ENCODE measurements at regions not wholly inside any gene's neighbourhood (a gene's known extent, or its start where the extent isn't known, plus 50 kb on each side); places are given as distances from the start of the nearest gene placed in this dataset.

- ATAC-seq (ENCODE audit: insufficient read depth, low FRiP score) (no peak), DNase-seq (no peak)
- H3K4me3 ChIP-seq, result no peak overlapping the region
- H3K27ac ChIP-seq (ENCODE audit: low read depth in 1 of 2, low read length in 1 of 2), result no peak overlapping the region
- peaks cover 0 to 14% (median 0%) of the 10 kb centered on the region in 5 donors for H3K4me1 ChIP-seq (ENCODE audit: control insufficient read depth in 5 of 5, insufficient read depth in 5 of 5, low read length in 5 of 5)
- 79 to 84% methylated on average over 10 of the region's 10 CpGs for WGBS, 2 donors
- H3K9me3 ChIP-seq (ENCODE audit: control insufficient read depth in 4 of 4, insufficient read depth in 3 of 4, low read length in 3 of 4), result no peaks in the 10 kb centered on the region
- H3K9ac ChIP-seq (ENCODE audit: insufficient read depth in 1 of 2, low read length in 2 of 2), result no peak overlapping the region
- H3K27me3 ChIP-seq (ENCODE audit: control insufficient read depth in 3 of 3, insufficient read depth in 3 of 3, low read length in 2 of 3), result no peaks in the 10 kb centered on the region
- no peaks in the 10 kb centered on the region for H3K36me3 ChIP-seq (ENCODE audit: control insufficient read depth in 4 of 4, insufficient read depth in 4 of 4, low read length in 4 of 4)
- TF ChIP-seq, protein P1, sequence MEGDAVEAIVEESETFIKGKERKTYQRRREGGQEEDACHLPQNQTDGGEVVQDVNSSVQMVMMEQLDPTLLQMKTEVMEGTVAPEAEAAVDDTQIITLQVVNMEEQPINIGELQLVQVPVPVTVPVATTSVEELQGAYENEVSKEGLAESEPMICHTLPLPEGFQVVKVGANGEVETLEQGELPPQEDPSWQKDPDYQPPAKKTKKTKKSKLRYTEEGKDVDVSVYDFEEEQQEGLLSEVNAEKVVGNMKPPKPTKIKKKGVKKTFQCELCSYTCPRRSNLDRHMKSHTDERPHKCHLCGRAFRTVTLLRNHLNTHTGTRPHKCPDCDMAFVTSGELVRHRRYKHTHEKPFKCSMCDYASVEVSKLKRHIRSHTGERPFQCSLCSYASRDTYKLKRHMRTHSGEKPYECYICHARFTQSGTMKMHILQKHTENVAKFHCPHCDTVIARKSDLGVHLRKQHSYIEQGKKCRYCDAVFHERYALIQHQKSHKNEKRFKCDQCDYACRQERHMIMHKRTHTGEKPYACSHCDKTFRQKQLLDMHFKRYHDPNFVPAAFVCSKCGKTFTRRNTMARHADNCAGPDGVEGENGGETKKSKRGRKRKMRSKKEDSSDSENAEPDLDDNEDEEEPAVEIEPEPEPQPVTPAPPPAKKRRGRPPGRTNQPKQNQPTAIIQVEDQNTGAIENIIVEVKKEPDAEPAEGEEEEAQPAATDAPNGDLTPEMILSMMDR (IDR thresholded peaks at IDR 0.05; ENCODE audit: control extremely low read depth, extremely low read depth), result no peak
Observed at GRCh38 chr10:78559661-78560340, 509.0 kb upstream of the ZMIZ1 start.

- TF ChIP-seq, protein P1 (IDR thresholded peaks at IDR 0.05; ENCODE audit: control extremely low read depth, extremely low read depth), result no peak
- no peaks in the 10 kb centered on the region for H3K9me3 ChIP-seq (ENCODE audit: control insufficient read depth in 4 of 4, insufficient read depth in 3 of 4, low read length in 3 of 4)
- H3K27ac ChIP-seq (ENCODE audit: low read depth in 1 of 2, low read length in 1 of 2), result no peak overlapping the region
- 83 to 97% methylated on average over 4 of the region's 4 CpGs for WGBS, 2 donors
- no peak for DNase-seq
- H3K4me1 ChIP-seq (ENCODE audit: control insufficient read depth in 5 of 5, insufficient read depth in 5 of 5, low read length in 5 of 5), result peaks cover 0 to 14% (median 0%) of the 10 kb centered on the region in 5 donors
- H3K27me3 ChIP-seq (ENCODE audit: control insufficient read depth in 3 of 3, insufficient read depth in 3 of 3, low read length in 2 of 3), result no peaks in the 10 kb centered on the region
- H3K36me3 ChIP-seq (ENCODE audit: control insufficient read depth in 4 of 4, insufficient read depth in 4 of 4, low read length in 4 of 4), result no peaks in the 10 kb centered on the region
- ATAC-seq (ENCODE audit: insufficient read depth, low FRiP score), result no peak
- H3K4me3 ChIP-seq, result no peak overlapping the region
- H3K9ac ChIP-seq (ENCODE audit: insufficient read depth in 1 of 2, low read length in 2 of 2), result no peak overlapping the region
Observed at GRCh38 chr10:78560341-78560688, 508.5 kb upstream of the ZMIZ1 start.

DNA sequence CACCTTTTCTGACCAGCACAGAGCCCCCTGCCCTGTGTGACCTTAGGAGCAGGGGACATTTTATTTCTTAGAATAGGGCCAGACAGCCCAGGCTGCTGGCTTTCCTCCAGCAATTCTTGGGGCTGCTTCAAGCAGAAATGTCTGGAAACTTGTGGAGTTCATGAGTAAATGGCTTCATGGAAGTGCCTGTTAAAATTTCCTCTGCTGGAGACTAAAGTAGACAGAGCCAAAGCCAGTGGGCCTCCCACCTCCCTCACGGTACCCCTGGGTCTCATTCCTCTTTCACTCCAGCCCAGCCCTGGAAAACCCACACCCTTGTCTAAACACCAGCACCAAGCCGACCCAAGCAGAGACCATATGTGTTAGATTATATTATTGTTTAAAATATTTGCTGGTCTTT, 505.5 kb upstream of the ZMIZ1 start:
- Histone ChIP-seq H3K9ac (ENCODE audit: insufficient read depth in 1 of 2, low read length in 2 of 2) (no peak overlapping the region), H3K4me1 (ENCODE audit: control insufficient read depth in 5 of 5, insufficient read depth in 5 of 5, low read length in 5 of 5) (peaks cover 0 to 28% (median 0%) of the 10 kb centered on the region in 5 donors), H3K27me3 (ENCODE audit: control insufficient read depth in 3 of 3, insufficient read depth in 3 of 3, low read length in 2 of 3) (no peaks in the 10 kb centered on the region), H3K9me3 (ENCODE audit: control insufficient read depth in 4 of 4, insufficient read depth in 3 of 4, low read length in 3 of 4) (no peaks in the 10 kb centered on the region), H3K27ac (ENCODE audit: low read depth in 1 of 2, low read length in 1 of 2) (no peak overlapping the region), H3K4me3 (no peak overlapping the region), H3K36me3 (ENCODE audit: control insufficient read depth in 4 of 4, insufficient read depth in 4 of 4, low read length in 4 of 4) (no peaks in the 10 kb centered on the region)
- WGBS, 2 donors, result 75 to 77% methylated on average over 2 of the region's 2 CpGs
- TF ChIP-seq, protein P1 (IDR thresholded peaks at IDR 0.05; ENCODE audit: control extremely low read depth, extremely low read depth), result no peak
- no peak for ATAC-seq (ENCODE audit: insufficient read depth, low FRiP score)
- DNase-seq, result peak; percentile 66 to 89 (median 72)

- ATAC-seq (ENCODE audit: insufficient read depth, low FRiP score), result no peak
- Histone ChIP-seq H3K27ac (ENCODE audit: low read depth in 1 of 2, low read length in 1 of 2) (no peak overlapping the region), H3K36me3 (ENCODE audit: control insufficient read depth in 4 of 4, insufficient read depth in 4 of 4, low read length in 4 of 4) (no peaks in the 10 kb centered on the region), H3K4me3 (no peak overlapping the region), H3K9ac (ENCODE audit: insufficient read depth in 1 of 2, low read length in 2 of 2) (no peak overlapping the region), H3K27me3 (ENCODE audit: control insufficient read depth in 3 of 3, insufficient read depth in 3 of 3, low read length in 2 of 3) (no peaks in the 10 kb centered on the region), H3K4me1 (ENCODE audit: control insufficient read depth in 5 of 5, insufficient read depth in 5 of 5, low read length in 5 of 5) (peaks cover 0 to 28% (median 5%) of the 10 kb centered on the region in 5 donors), H3K9me3 (ENCODE audit: control insufficient read depth in 4 of 4, insufficient read depth in 3 of 4, low read length in 3 of 4) (no peaks in the 10 kb centered on the region)
- no peak for DNase-seq
- TF ChIP-seq, protein P1 (IDR thresholded peaks at IDR 0.05; ENCODE audit: control extremely low read depth, extremely low read depth), result no peak
- 94 to 96% methylated on average over 4 of the region's 4 CpGs for WGBS, 2 donors
Observed at GRCh38 chr10:78565841-78566240, 502.9 kb upstream of the ZMIZ1 start.

Data from lung (tissue), 11 donors.